ENCODE measurements at regions not wholly inside any gene's neighbourhood (a gene's known extent, or its start where the extent isn't known, plus 50 kb on each side); places are given as distances from the start of the nearest gene placed in this dataset.

- no peak for DNase-seq (ENCODE audit: low read depth in 2 of 2)
Measured at GRCh38 chrX:13147733-13148132, 103.3 kb upstream of the FAM9C start.

DNA sequence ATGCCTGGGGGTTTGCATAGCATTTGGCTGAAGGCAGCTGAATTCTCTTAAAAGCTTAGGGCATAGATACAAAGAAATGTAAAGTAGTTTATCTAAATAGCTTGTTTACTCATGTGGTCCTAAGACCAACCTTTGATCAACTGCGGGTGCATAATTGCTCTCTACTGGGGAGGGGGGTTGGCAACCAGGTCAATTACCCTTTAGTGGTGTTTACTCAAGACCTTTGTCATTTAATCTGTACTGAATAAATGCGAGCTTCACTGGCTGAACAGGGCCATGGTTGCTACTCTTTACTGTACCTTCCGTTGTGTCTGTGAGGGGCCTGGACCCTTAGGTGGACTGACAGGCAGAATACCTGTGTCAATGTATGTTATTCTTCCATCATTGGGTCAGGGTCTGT, 102.7 kb upstream of the FAM9C start:
- no peak for DNase-seq (ENCODE audit: low read depth in 2 of 2)

GRCh38 chrX:13144927-13145655, 100.7 kb upstream of the FAM9C start:
- no peak for DNase-seq (ENCODE audit: low read depth in 2 of 2)

GRCh38 chrX:13142891-13143290, 98.5 kb upstream of the FAM9C start:
- no peak for DNase-seq (ENCODE audit: low read depth in 2 of 2)

GRCh38 chrX:13140007-13140406, 95.6 kb upstream of the FAM9C start:
- DNase-seq (ENCODE audit: low read depth in 2 of 2) = no peak

DNA sequence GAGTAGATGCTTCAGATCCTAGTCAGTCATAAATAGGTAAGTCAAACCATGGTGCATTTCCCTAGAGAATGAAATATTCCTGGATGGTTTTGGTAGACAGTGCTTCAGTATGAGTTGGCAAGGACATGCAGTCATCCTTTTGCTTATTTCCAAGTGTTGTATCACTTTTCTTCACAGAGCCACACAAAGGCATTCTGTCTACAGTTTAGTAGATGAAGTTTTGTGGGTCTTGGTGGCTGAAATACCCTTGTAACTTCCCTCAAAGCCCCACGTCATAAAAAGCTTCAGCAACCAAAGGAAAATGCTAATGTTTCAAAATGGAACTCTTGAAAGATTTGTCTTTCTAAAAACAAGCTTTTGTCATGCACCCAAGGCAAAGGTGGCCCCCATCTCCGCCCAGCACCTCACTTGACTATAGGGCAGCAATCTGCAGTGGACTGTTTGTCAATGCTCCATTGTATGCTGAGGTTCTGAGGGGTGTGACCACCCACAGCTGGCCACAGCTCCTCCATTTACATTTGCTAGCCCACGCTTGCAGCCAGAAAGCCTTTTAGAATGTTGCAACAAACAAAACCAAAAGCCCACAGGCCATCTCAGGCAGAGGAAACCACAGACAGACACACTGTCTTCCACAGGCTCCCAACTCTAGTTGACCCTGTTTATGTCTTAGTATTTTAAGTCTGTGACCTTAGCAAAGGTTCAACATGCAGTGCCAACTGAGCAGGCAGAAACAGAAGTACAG, 87.1 kb upstream of the FAM9C start:
- DNase-seq (ENCODE audit: low read depth in 2 of 2) = no peak

DNA sequence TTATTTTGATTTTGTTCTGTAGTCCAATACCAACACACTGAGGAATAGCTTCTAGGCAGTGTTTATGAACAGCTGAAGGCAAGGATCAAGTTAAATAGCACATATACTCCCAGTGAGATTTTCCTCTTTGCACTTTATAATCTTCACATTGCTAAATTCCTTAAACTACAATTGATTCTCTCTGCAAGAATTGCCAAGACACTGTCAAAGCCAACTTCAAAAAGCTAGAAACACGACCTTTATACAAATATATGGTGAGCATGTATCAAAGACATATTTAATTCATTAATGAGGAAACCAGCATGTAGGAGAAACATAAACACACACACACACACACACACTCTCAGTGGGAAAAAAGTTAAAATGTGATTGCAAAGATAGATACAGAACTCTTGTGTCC, 86.4 kb upstream of the FAM9C start:
- no peak for DNase-seq (ENCODE audit: low read depth in 2 of 2)

GRCh38 chrX:13128104-13128503, 83.7 kb upstream of the FAM9C start:
- DNase-seq (ENCODE audit: low read depth in 2 of 2) = no peak

- DNase-seq (ENCODE audit: low read depth in 2 of 2) = no peak
Measured at GRCh38 chrX:13126775-13127174, 82.4 kb upstream of the FAM9C start.

DNA sequence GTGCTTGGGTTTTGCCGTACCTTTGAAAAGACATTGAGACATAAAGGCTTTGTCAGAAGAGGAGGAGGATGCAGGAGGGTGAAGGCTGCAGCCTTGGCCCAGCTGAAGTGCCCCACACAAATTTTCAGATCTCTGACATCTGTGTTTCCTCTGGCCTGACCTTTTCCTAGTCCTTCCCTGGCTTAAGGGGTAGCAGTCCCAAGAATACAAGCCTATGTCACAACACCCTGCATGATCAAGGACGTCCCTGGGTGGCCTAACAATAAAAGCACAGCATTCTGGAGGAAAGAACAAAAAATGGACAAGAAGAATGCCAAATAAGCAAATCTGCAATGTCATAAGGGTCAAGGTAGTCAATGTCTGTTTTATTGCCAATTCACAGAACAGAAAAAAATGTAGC, 80.8 kb upstream of the FAM9C start:
- DNase-seq (ENCODE audit: low read depth in 2 of 2) = no peak

DNA sequence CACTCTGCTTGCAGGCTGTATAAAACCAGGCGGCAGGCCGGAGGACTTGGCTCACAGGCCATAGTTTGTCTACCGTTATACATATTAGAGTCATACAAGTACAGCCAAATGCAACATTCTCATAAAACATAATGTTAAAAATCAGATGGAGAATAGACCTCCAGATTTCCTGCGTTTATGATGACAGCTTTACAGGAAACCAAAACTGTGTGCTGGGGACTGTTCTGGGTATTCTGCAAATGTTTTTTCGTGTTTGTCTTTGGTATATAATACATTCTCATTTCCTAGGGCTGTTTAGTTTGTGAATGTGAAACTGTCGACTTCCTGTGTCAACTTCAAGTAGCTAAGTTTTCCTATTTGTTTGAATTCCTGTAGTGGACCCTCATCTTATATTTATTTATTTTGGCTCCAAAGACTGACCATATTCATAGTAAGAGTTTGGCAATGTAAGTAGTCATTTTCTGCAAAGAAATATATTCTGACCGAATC, 79.5 kb upstream of the FAM9C start:
- no peak for DNase-seq (ENCODE audit: low read depth in 2 of 2)

GRCh38 chrX:13123247-13123856, 78.9 kb upstream of the FAM9C start:
- no peak for DNase-seq (ENCODE audit: low read depth in 2 of 2)

DNA sequence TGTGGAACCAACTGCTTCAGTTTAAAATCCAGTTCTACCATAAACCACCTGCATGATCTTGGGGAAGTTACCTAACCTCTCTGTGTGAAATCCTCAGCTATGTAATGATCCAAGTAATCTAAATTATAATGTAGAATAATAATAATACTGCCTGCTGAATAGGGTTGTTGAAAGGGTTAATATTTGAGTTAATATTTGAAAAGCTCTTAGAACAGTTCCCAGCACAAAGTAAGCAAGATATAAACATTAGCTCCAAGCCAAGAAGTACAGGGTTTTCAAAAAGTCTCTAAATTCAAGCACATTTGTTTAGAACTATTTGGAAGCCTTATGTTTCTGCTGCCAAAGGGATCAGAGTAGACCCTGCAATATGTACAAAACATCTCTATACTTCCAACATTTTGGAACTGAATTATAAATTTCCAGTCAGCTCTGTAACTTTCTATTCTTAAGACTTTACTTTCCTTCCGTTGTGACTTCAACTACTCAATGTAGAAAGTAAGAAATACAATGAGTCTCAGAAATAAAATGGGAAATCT, 76.7 kb upstream of the FAM9C start:
- DNase-seq (ENCODE audit: low read depth in 2 of 2) = no peak

GRCh38 chrX:13120017-13120416, 75.6 kb upstream of the FAM9C start:
- DNase-seq (ENCODE audit: low read depth in 2 of 2) = no peak

DNA sequence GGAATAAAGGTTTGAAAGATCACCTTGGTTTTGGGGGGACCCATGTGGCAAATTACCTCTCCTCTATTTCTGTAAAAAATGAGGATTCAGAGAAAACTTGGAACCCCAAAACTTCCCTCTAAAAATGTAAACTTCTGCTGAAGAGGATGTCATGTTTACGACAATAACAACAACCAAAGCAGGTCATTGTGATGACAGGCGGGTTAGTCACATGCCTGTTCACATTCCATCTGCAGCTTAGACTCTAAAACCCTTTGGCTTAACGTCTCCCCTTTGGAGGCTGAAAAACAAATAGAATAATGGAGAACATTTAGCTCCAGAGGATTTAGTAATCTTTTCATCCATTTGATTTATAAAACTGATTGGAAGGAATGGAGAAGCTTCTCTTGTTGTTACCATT, 75.0 kb upstream of the FAM9C start:
- no peak for DNase-seq (ENCODE audit: low read depth in 2 of 2)

DNA sequence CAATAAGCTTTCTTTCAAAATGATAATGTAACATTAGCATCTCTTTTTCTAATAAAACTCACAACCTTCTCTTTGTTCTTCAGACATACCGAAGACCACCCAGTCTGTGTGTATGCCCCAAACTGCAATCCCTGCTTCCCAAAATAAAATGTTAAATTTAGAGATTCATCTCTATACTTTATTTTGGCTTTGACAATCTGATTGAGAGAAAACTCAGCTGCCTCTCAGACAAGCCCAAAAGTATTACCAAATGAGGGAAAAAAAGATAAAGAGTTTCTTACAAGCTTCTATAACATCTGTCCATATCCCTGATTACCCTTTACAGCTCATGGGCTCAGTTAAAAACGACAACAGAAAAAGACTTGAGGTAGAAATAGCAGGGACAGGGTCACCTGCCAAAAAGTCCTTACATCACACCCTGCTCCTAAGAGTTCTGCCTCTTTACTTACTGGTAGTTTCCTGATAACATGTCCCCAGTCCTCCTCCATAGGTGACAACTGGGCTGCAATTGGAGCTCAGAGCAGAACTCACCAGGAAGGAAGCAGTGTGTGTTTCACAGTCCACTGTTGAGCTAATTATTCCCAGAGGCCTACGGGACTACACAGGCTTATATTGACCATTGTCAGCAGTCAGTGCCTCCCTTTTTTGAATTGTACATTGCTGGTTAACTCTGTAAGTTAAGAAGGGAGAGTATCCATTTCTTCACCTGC, 70.9 kb upstream of the FAM9C start:
- DNase-seq (ENCODE audit: low read depth in 2 of 2) = no peak

DNA sequence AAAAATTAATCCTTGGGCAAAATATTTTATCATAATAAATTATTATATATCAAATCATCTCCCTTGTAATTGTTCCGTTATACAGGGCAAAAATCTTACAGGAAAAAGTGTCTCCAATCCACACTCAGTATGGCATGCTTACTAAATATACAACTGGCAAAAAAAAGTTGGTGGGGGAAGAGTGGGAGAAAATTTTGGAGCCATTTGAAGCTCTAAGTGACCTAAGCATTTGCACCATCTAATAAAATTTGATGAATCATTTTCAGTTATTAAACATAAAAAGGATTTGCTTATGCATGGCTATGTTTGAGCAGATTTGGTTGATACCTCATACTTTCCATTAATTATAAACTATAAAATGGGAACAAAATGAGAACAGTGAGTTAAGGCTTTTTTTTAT, 68.1 kb upstream of the FAM9C start:
- no peak for DNase-seq (ENCODE audit: low read depth in 2 of 2)

- DNase-seq (ENCODE audit: low read depth in 2 of 2) = no peak
Measured at GRCh38 chrX:13110433-13111324, 66.3 kb upstream of the FAM9C start.

DNA sequence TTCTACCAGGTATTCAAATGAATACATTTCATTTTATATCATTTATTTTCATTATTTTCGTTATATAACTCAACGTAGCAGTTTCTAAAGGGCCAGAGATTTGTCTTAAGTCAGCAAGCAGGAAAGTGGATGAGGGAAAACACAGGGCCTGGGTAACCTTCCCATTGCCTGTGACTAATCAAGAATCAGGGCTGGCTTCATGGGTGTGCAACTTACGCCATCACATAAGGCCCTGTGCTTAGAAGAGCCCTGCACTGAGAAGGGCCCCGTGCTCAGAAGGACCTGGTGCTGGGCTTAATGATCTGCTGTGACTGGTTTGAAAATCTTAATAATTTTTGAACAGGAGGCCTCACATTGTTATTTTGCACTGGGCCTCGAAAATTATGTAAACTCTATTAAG, 65.4 kb upstream of the FAM9C start:
- no peak for DNase-seq (ENCODE audit: low read depth in 2 of 2)

DNA sequence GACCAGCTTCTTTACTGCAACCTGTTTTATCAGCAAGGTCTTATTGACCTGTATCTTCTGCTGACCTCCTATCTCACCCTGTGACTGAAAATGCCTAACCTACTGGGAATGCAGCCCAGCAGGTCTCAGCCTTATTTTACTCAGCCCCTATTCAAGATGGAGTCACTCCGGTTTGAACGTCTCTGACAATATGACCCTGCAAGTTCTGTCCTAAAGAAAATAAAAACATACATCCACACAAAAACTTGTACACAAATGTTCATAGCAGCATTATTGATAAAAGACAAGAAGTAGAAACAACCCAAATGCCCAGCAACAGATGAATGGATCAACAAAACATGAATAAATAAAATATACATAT, 59.5 kb upstream of the FAM9C start:
- no peak for DNase-seq (ENCODE audit: low read depth in 2 of 2)

All from activated CD4-positive, alpha-beta T cell treated with anti-CD3 and anti-CD28 coated beads for 24 hours (primary cell).